Left lung (tissue), 4 donors: ENCODE measurements at regions not wholly inside any gene's neighbourhood (a gene's known extent, or its start where the extent isn't known, plus 50 kb on each side); places are given as distances from the start of the nearest gene placed in this dataset.

Experiments used
- ATAC-seq: fragments of 200-7000 bp; cut with Tn5 transposase; one replicate; pipeline ENCODE4 v1.9.1; 2020; ENCODE audit warnings: moderate library complexity
- DNase-seq, 4 donors: peaks; one replicate each; pipeline ENCODE4 v3.0.0-alpha.2; 2013 to 2020
- H3K27ac ChIP-seq, 2 donors: fragments of 200-600 bp; sonication (generic) in 1 of 2; one replicate each; pipeline versions ENCODE4 v1.5.0 to v1.8.0; 2020 to 2021
- H3K27me3 ChIP-seq, 2 donors: fragments of 200-600 bp; sonication (generic) in 1 of 2; one replicate each; pipeline versions ENCODE4 v1.5.0 to v1.8.0; 2020 to 2021
- H3K36me3 ChIP-seq, 2 donors: fragments of 200-600 bp; sonication (generic) in 1 of 2; one replicate each; pipeline versions ENCODE4 v1.5.0 to v1.8.0; 2020 to 2021
- H3K4me1 ChIP-seq, 2 donors: fragments of 200-600 bp; one replicate each; pipeline ENCODE4 v1.8.0; 2021
- H3K4me3 ChIP-seq, 2 donors: fragments of 200-600 bp; sonication (generic) in 1 of 2; one replicate each; pipeline versions ENCODE4 v1.5.0 to v1.8.0; 2020 to 2021; ENCODE audit warnings: mild to moderate bottlenecking in 1 of 2
- H3K9me3 ChIP-seq, 2 donors: fragments of 200-600 bp; sonication (generic) in 1 of 2; one replicate each; pipeline versions ENCODE4 v1.5.0 to v1.8.0; 2020 to 2021
- CTCF ChIP-seq, 2 donors: fragments of 200-600 bp; sonication (generic) in 1 of 2; IDR thresholded peaks; one replicate each; pipeline versions ENCODE4 v1.5.0 to v1.8.0; 2021; ENCODE audit warnings: antibody characterized with exemption in 2 of 2
- intact Hi-C, 2 donors: fragments of 100-400 bp; cut with DNase I; formaldehyde crosslinking; loops; one replicate each; pipeline versions ENCODE4 v1.11.2 to v1.14.2; 2022
- donor health status: DM: no; HTN: yes; CAD: no.
- donor health status: DM: no; HTN: no; CAD: no.

- H3K27me3 ChIP-seq: no peaks in the 10 kb centered on the region
- intact Hi-C loops: no loop called here
- no peaks in the 10 kb centered on the region for H3K9me3 ChIP-seq
- no peaks in the 10 kb centered on the region for H3K4me1 ChIP-seq
- H3K4me3 ChIP-seq: no peak overlapping the region
- no peak overlapping the region for H3K27ac ChIP-seq
- TF ChIP-seq CTCF (IDR thresholded peaks at IDR 0.05): no peak
- ATAC-seq: no peak
- H3K36me3 ChIP-seq: no peaks in the 10 kb centered on the region
- no peak for DNase-seq
Observed at GRCh38 chr10:54866666-54867065, 65.6 kb upstream of the PCDH15 start.

DNA sequence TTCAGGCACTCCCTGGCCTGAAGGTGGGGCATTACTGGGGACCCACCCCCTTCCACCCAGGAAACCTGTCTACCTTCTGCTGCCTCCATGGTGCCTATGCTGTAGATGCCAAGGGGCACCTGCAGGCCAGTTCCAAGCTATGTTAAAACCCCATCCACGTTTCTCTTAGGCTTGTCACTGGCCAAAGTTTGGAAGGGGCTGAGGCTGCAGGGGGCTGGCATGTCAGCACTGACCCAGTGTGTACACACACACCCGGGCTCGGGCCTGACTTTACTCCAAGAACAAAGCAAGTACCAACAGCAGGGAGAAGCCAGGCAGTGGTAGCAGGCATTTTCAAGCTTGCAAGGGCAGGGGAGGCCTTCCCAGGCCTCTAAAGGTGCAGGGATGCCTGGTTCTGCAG is 53.8 kb upstream of the PCDH15 start:
- Histone ChIP-seq H3K27me3 (no peaks in the 10 kb centered on the region), H3K9me3 (no peaks in the 10 kb centered on the region), H3K4me1 (no peaks in the 10 kb centered on the region), H3K36me3 (no peaks in the 10 kb centered on the region), H3K4me3 (no peak overlapping the region), H3K27ac (no peak overlapping the region)
- DNase-seq: no peak
- ATAC-seq: no peak
- TF ChIP-seq CTCF (IDR thresholded peaks at IDR 0.05): no peak
- intact Hi-C loops: no loop called here

- no peak for TF ChIP-seq CTCF (IDR thresholded peaks at IDR 0.05)
- Histone ChIP-seq H3K27me3 (no peaks in the 10 kb centered on the region), H3K4me1 (no peaks in the 10 kb centered on the region), H3K9me3 (no peaks in the 10 kb centered on the region), H3K36me3 (no peaks in the 10 kb centered on the region), H3K27ac (no peak overlapping the region), H3K4me3 (no peak overlapping the region)
- DNase-seq (no peak), ATAC-seq (no peak)
- intact Hi-C loops: no loop called here
Observed at GRCh38 chr10:54854389-54854788, 53.4 kb upstream of the PCDH15 start.

DNA sequence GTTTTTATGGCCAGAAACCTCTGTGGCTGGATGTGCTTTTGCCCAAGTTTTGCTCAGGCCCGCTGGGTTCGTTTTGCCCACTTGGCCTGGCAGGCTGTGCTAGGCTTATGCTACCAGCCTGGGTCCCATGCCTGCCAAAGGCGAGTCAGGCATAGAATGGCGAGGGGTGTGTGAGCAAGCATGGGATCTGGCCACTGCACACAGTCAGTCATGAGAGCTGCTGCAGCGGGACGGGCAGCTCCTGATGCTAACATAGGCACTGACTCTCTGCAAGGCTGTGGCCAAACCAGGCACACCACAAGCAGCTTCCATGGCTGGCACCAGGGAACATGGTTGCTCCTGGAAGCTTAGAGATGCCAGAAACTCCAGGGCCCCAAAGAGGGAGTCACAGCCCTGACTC is 52.9 kb upstream of the PCDH15 start:
- intact Hi-C loops: no loop called here
- no peaks in the 10 kb centered on the region for H3K36me3 ChIP-seq
- H3K27ac ChIP-seq: no peak overlapping the region
- H3K27me3 ChIP-seq: no peaks in the 10 kb centered on the region
- no peaks in the 10 kb centered on the region for H3K9me3 ChIP-seq
- ATAC-seq: no peak
- no peak for DNase-seq
- TF ChIP-seq CTCF (IDR thresholded peaks at IDR 0.05): no peak
- H3K4me3 ChIP-seq: no peak overlapping the region
- H3K4me1 ChIP-seq: no peaks in the 10 kb centered on the region
